ENCODE measurements at regions not wholly inside any gene's neighbourhood (a gene's known extent, or its start where the extent isn't known, plus 50 kb on each side); places are given as distances from the start of the nearest gene placed in this dataset.

- Histone ChIP-seq H3K4me1 (ENCODE audit: low read length) (no peaks in the 10 kb centered on the region), H3K27ac (ENCODE audit: low read length) (no peak overlapping the region), H3K9ac (ENCODE audit: low read length) (no peak overlapping the region), H4K20me1 (ENCODE audit: insufficient read depth, low read length) (no peaks in the 10 kb centered on the region), H2AFZ (ENCODE audit: low read depth, low read length) (no peak overlapping the region), H3K4me3 (ENCODE audit: low read length) (no peak overlapping the region), H3K4me2 (ENCODE audit: low read length) (no peak overlapping the region), H3K79me2 (ENCODE audit: low read length) (no peaks in the 10 kb centered on the region), H3K9me3 (ENCODE audit: insufficient read depth, low read length) (no peaks in the 10 kb centered on the region), H3K36me3 (replicated peaks; ENCODE audit: low read depth, low read length) (no peaks in the 10 kb centered on the region), H3K27me3 (ENCODE audit: low read depth, low read length) (no peaks in the 10 kb centered on the region)
- TF ChIP-seq, protein P1, sequence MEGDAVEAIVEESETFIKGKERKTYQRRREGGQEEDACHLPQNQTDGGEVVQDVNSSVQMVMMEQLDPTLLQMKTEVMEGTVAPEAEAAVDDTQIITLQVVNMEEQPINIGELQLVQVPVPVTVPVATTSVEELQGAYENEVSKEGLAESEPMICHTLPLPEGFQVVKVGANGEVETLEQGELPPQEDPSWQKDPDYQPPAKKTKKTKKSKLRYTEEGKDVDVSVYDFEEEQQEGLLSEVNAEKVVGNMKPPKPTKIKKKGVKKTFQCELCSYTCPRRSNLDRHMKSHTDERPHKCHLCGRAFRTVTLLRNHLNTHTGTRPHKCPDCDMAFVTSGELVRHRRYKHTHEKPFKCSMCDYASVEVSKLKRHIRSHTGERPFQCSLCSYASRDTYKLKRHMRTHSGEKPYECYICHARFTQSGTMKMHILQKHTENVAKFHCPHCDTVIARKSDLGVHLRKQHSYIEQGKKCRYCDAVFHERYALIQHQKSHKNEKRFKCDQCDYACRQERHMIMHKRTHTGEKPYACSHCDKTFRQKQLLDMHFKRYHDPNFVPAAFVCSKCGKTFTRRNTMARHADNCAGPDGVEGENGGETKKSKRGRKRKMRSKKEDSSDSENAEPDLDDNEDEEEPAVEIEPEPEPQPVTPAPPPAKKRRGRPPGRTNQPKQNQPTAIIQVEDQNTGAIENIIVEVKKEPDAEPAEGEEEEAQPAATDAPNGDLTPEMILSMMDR (IDR thresholded peaks at IDR 0.05; ENCODE audit: low read depth, low read length), result no peak
- TF ChIP-seq EZH2phosphoT487 (IDR thresholded peaks at IDR 0.05; ENCODE audit: low read depth), result no peak
Observed at GRCh38 chr3:25957026-25957425, 167.1 kb downstream of the OXSM start.

DNA sequence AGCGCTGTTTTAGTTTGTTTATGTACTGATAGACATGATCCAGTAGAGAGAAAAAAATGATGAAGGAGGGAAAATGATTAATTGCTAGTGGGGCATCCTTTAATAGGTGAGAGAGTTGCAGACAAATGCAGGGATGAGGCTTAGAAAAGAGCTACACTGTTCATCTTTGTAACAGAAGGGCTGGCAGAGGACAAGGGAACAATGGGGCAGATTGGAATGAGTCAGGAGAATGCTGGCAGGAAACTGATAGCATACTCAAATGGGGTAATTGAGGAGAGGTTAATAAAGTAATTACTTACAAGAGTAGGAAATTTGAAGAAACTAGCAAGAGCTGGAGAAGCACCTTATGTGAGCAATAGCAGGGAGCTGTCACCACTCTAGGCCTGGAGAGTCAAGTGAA is 170.9 kb downstream of the OXSM start:
- H3K4me2 ChIP-seq (ENCODE audit: low read length), result no peak overlapping the region
- H4K20me1 ChIP-seq (ENCODE audit: insufficient read depth, low read length), result no peaks in the 10 kb centered on the region
- TF ChIP-seq EZH2phosphoT487 (IDR thresholded peaks at IDR 0.05; ENCODE audit: low read depth), result no peak
- TF ChIP-seq, protein P1 (IDR thresholded peaks at IDR 0.05; ENCODE audit: low read depth, low read length), result no peak
- no peak overlapping the region for H3K27ac ChIP-seq (ENCODE audit: low read length)
- H3K36me3 ChIP-seq (replicated peaks; ENCODE audit: low read depth, low read length), result no peaks in the 10 kb centered on the region
- no peaks in the 10 kb centered on the region for H3K9me3 ChIP-seq (ENCODE audit: insufficient read depth, low read length)
- no peak overlapping the region for H3K9ac ChIP-seq (ENCODE audit: low read length)
- H3K4me1 ChIP-seq (ENCODE audit: low read length), result peaks cover 5% of the 10 kb centered on the region
- H3K27me3 ChIP-seq (ENCODE audit: low read depth, low read length), result no peaks in the 10 kb centered on the region
- H3K79me2 ChIP-seq (ENCODE audit: low read length), result no peaks in the 10 kb centered on the region
- no peak overlapping the region for H3K4me3 ChIP-seq (ENCODE audit: low read length)
- no peak overlapping the region for H2AFZ ChIP-seq (ENCODE audit: low read depth, low read length)

- H3K27me3 ChIP-seq (ENCODE audit: low read depth, low read length), result no peaks in the 10 kb centered on the region
- no peak overlapping the region for H3K9ac ChIP-seq (ENCODE audit: low read length)
- H3K4me3 ChIP-seq (ENCODE audit: low read length), result no peak overlapping the region
- H4K20me1 ChIP-seq (ENCODE audit: insufficient read depth, low read length), result no peaks in the 10 kb centered on the region
- no peak overlapping the region for H2AFZ ChIP-seq (ENCODE audit: low read depth, low read length)
- TF ChIP-seq, protein P1 (IDR thresholded peaks at IDR 0.05; ENCODE audit: low read depth, low read length), result 0 out of 2 replicates have a peak, but pooled peaks have one; percentile 4
- no peak for TF ChIP-seq EZH2phosphoT487 (IDR thresholded peaks at IDR 0.05; ENCODE audit: low read depth)
- H3K36me3 ChIP-seq (replicated peaks; ENCODE audit: low read depth, low read length), result no peaks in the 10 kb centered on the region
- no peaks in the 10 kb centered on the region for H3K79me2 ChIP-seq (ENCODE audit: low read length)
- no peak overlapping the region for H3K4me2 ChIP-seq (ENCODE audit: low read length)
- peaks cover 5% of the 10 kb centered on the region for H3K4me1 ChIP-seq (ENCODE audit: low read length)
- no peak overlapping the region for H3K27ac ChIP-seq (ENCODE audit: low read length)
- H3K9me3 ChIP-seq (ENCODE audit: insufficient read depth, low read length), result no peaks in the 10 kb centered on the region
Observed at GRCh38 chr3:25962255-25962654, 172.4 kb downstream of the OXSM start.

DNA sequence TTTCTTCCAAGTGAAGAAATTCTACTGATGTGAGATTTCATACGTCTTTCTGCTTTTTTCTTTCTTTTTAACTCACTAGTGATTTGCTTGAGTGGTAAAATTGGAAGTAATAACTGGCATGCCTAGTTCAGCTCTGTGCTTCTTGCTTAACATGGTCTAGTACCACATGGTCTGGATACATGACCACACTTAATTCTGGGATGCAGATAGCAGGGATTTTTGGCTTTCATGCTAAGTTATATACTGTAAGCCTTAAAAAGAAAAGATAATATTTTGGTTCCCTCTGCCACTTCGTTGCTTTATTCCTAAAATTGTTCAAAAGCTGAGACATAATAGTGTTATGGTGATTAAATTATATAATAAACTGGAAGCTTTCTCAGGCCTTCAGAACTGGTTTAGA is 174.3 kb downstream of the OXSM start:
- no peak overlapping the region for H3K9ac ChIP-seq (ENCODE audit: low read length)
- no peak overlapping the region for H3K27ac ChIP-seq (ENCODE audit: low read length)
- no peak overlapping the region for H3K4me3 ChIP-seq (ENCODE audit: low read length)
- no peaks in the 10 kb centered on the region for H3K9me3 ChIP-seq (ENCODE audit: insufficient read depth, low read length)
- H3K27me3 ChIP-seq (ENCODE audit: low read depth, low read length), result no peaks in the 10 kb centered on the region
- H3K79me2 ChIP-seq (ENCODE audit: low read length), result no peaks in the 10 kb centered on the region
- no peak overlapping the region for H2AFZ ChIP-seq (ENCODE audit: low read depth, low read length)
- no peaks in the 10 kb centered on the region for H3K36me3 ChIP-seq (replicated peaks; ENCODE audit: low read depth, low read length)
- TF ChIP-seq, protein P1 (IDR thresholded peaks at IDR 0.05; ENCODE audit: low read depth, low read length), result no peak
- TF ChIP-seq EZH2phosphoT487 (IDR thresholded peaks at IDR 0.05; ENCODE audit: low read depth), result no peak
- no peak overlapping the region for H3K4me2 ChIP-seq (ENCODE audit: low read length)
- no peaks in the 10 kb centered on the region for H4K20me1 ChIP-seq (ENCODE audit: insufficient read depth, low read length)
- peaks cover 5% of the 10 kb centered on the region for H3K4me1 ChIP-seq (ENCODE audit: low read length)

Data from OCI-LY3 (cell line).